Colonic mucosa (tissue), 4 donors: ENCODE measurements at regions not wholly inside any gene's neighbourhood (a gene's known extent, or its start where the extent isn't known, plus 50 kb on each side); places are given as distances from the start of the nearest gene placed in this dataset.

Source experiments
- DNase-seq: peaks from one replicate; pipeline ENCODE4 v3.0.0-alpha.2; 2020
- H3K27ac ChIP-seq: fragments of 200-600 bp; one replicate; pipeline ENCODE4 v1.8.0; 2021
- H3K27me3 ChIP-seq: fragments of 200-600 bp; one replicate; pipeline ENCODE4 v1.8.0; 2021
- H3K36me3 ChIP-seq: fragments of 200-600 bp; one replicate; pipeline ENCODE4 v1.8.0; 2021
- H3K4me1 ChIP-seq: fragments of 200-600 bp; one replicate; pipeline ENCODE4 v1.8.0; 2021; ENCODE audit warnings: mild to moderate bottlenecking
- H3K4me3 ChIP-seq: fragments of 200-600 bp; one replicate; pipeline ENCODE4 v1.8.0; 2021
- H3K9ac ChIP-seq, 2 donors: one replicate each; pipeline ENCODE4 v1.7.0; 2013; ENCODE audit warnings: control low read depth in 2 of 2, low read depth in 2 of 2, low read length in 2 of 2
- H3K9me3 ChIP-seq: fragments of 200-600 bp; one replicate; pipeline ENCODE4 v1.8.0; 2021
- intact Hi-C: fragments of 100-400 bp; cut with DNase I; formaldehyde crosslinking; loops from one replicate; pipeline ENCODE4 v1.14.1; 2022
- TF ChIP-seq, protein P1 (sequence below): fragments of 200-600 bp; IDR thresholded peaks from one replicate; pipeline ENCODE4 v1.8.0; 2022; ENCODE audit warnings: antibody characterized with exemption, mild to moderate bottlenecking
- donor health status: healthy.
- donor health status: DM: no; HTN: no; CAD: no.
- donor health status: DM: no; HTN: no; CAD: no.

DNA sequence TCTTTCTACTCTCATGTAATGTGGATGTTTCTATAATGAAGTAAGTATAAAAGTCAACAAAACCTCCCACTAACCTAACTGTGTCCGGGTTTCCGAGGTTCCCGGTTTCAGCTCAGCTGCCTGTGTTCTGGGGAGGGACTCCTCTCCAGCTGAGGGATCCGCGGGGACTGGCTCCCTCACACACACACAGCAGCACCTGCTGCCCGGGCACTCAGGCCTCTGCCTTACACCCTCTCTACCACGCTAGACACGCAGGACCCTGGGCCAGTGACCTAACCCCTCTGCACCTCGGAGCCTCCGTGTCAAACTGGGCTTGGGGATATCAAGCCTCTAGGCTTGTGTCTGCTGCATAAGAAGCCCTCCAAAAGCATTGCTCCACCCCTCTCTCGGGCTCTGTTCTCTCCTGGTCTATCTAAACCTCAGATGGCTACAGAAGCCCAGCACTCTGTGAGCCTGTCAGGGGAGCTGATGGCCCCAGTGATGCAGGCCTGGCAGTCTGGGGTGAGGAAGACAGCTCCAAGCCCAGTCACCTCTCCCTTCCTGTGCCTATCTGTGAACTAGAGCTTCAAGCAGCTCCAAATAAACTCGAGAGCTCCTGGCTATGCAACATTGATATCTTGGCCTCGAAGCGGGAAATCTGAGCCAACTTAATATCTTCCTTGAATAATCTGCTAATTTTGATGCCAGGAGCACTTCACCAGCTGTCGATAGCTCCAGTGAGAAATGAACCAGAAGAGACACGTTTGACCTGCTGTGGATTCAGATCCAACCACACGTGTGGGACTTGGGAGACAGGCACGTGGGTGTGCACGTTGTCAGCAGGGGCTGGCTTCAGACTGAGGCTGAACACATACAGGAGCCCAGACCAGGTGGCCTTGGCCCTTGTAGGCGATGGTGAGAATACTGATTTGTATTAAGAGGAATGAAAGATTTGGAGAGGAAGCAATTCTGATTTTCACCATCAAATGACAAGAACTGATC lies 232.7 kb upstream of the B3GAT1 start:
- no peak for DNase-seq
- Histone ChIP-seq H3K9me3 (no peaks in the 10 kb centered on the region), H3K36me3 (no peaks in the 10 kb centered on the region), H3K4me3 (no peak overlapping the region), H3K4me1 (no peaks in the 10 kb centered on the region), H3K9ac (no peak overlapping the region), H3K27me3 (no peaks in the 10 kb centered on the region), H3K27ac (no peak overlapping the region)
- TF ChIP-seq, protein P1, sequence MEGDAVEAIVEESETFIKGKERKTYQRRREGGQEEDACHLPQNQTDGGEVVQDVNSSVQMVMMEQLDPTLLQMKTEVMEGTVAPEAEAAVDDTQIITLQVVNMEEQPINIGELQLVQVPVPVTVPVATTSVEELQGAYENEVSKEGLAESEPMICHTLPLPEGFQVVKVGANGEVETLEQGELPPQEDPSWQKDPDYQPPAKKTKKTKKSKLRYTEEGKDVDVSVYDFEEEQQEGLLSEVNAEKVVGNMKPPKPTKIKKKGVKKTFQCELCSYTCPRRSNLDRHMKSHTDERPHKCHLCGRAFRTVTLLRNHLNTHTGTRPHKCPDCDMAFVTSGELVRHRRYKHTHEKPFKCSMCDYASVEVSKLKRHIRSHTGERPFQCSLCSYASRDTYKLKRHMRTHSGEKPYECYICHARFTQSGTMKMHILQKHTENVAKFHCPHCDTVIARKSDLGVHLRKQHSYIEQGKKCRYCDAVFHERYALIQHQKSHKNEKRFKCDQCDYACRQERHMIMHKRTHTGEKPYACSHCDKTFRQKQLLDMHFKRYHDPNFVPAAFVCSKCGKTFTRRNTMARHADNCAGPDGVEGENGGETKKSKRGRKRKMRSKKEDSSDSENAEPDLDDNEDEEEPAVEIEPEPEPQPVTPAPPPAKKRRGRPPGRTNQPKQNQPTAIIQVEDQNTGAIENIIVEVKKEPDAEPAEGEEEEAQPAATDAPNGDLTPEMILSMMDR: no peak
- intact Hi-C loops: no loop called here

DNA sequence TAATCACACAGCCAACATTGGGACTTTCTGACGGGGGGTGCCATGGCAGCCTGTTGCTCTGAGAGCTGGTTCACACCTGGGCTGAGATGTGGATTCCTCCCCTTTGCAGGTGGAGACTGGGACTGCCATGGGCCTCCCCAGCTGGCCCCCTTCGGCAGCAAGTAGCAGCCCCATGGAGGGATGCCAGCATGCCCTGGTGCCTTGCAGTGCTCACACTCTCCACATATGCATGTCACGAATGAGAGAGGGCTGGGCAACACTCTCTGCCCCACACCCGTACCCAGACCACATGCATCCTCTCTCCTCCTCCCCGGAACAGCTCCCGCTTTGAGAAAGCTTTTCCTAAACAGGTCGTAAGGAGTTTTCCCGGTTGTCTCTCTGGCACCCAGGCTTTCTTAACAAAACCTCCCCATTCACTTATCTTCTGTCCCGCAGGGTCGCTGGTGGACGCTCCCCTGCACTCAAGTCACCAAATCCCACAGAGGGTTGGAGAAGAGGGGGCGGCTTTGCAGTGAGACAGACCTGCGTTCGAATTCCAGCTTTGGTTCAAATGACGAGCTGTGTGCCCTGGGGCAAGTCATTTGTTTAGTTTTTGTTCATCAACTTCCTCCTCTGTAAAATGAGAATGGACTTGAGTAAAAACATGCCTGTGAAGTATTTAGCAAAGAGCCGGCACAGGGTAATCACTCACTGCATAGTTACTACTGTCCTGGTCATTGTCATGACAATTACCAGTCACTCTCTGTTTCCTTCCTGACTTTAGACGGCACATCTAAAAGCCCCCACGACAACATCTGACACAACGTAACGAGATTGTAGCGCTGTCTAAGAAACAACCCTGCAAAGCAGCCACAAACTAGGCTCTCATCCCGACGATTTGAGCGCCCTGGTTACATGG lies 231.3 kb upstream of the B3GAT1 start:
- Histone ChIP-seq H3K27me3 (no peaks in the 10 kb centered on the region), H3K27ac (no peak overlapping the region), H3K4me3 (no peak overlapping the region), H3K4me1 (no peaks in the 10 kb centered on the region), H3K9me3 (no peaks in the 10 kb centered on the region), H3K36me3 (no peaks in the 10 kb centered on the region), H3K9ac (no peak overlapping the region)
- no peak for DNase-seq
- TF ChIP-seq, protein P1: no peak
- intact Hi-C loops: no loop called here

- DNase-seq: no peak
- Histone ChIP-seq H3K36me3 (no peaks in the 10 kb centered on the region), H3K4me1 (no peaks in the 10 kb centered on the region), H3K4me3 (no peak overlapping the region), H3K27me3 (no peaks in the 10 kb centered on the region), H3K9ac (no peak overlapping the region), H3K9me3 (no peaks in the 10 kb centered on the region), H3K27ac (no peak overlapping the region)
- intact Hi-C loops: no loop called here
- TF ChIP-seq, protein P1: no peak
These were observed 230.2 kb upstream of the B3GAT1 start for GRCh38 chr11:134642206-134642605.

GRCh38 chr11:134640971-134641968 lies 229.2 kb upstream of the B3GAT1 start:
- intact Hi-C loops: no loop called here
- Histone ChIP-seq H3K4me3 (no peak overlapping the region), H3K9me3 (no peaks in the 10 kb centered on the region), H3K27ac (no peak overlapping the region), H3K36me3 (no peaks in the 10 kb centered on the region), H3K4me1 (no peaks in the 10 kb centered on the region), H3K9ac (no peak overlapping the region), H3K27me3 (no peaks in the 10 kb centered on the region)
- DNase-seq: no peak
- TF ChIP-seq, protein P1: no peak
